Endodermal cell (in vitro differentiated cells): ENCODE measurements at regions not wholly inside any gene's neighbourhood (a gene's known extent, or its start where the extent isn't known, plus 50 kb on each side); places are given as distances from the start of the nearest gene placed in this dataset.

Experiments used
- DNase-seq: peaks from one replicate; pipeline ENCODE4 v3.0.0-alpha.2; 2017
- H3K27ac ChIP-seq: 2 replicates; pipeline ENCODE4 v1.5.1; 2013; ENCODE audit warnings: mild to moderate bottlenecking, low read depth, low read length, moderate library complexity
- H3K27me3 ChIP-seq: 2 replicates; pipeline ENCODE4 v1.6.1; 2013; ENCODE audit warnings: mild to moderate bottlenecking, low read length, moderate library complexity; ENCODE audit not compliant: insufficient read depth, control insufficient read depth, poor library complexity, severe bottlenecking
- H3K36me3 ChIP-seq: 2 replicates; pipeline ENCODE4 v1.7.0; 2013; ENCODE audit warnings: mild to moderate bottlenecking, low read length, moderate library complexity; ENCODE audit not compliant: control insufficient read depth, insufficient read depth
- H3K4me1 ChIP-seq: one replicate; pipeline ENCODE4 v1.7.0; 2013; ENCODE audit warnings: low read length; ENCODE audit not compliant: control insufficient read depth, insufficient read depth
- H3K4me3 ChIP-seq: 2 replicates; pipeline ENCODE4 v1.5.1; 2013; ENCODE audit warnings: mild to moderate bottlenecking, low read length, moderate library complexity
- H3K9ac ChIP-seq: 2 replicates; pipeline ENCODE4 v1.6.1; 2013; ENCODE audit warnings: mild to moderate bottlenecking, low read length, moderate library complexity; ENCODE audit not compliant: poor library complexity, severe bottlenecking; ENCODE audit errors: extremely low read depth
- H3K9me3 ChIP-seq: 2 replicates; pipeline ENCODE4 v1.6.1; 2013; ENCODE audit warnings: mild to moderate bottlenecking, low read length, moderate library complexity; ENCODE audit not compliant: control insufficient read depth
- H3K27ac Mint-ChIP-seq: 2 replicates; pipeline ENCODE4 v1.8.0; 2020; ENCODE audit warnings: mixed read lengths
- H3K27me3 Mint-ChIP-seq: 2 replicates; pipeline ENCODE4 v1.8.0; 2021; ENCODE audit warnings: mild to moderate bottlenecking, mixed read lengths; ENCODE audit not compliant: insufficient read depth
- H3K36me3 Mint-ChIP-seq: 2 replicates; pipeline ENCODE4 v1.8.0; 2020; ENCODE audit warnings: low read depth, mixed read lengths
- H3K4me1 Mint-ChIP-seq: 2 replicates; pipeline ENCODE4 v1.8.0; 2020; ENCODE audit warnings: mixed read lengths
- H3K4me3 Mint-ChIP-seq: 2 replicates; pipeline ENCODE4 v1.8.0; 2020; ENCODE audit warnings: mild to moderate bottlenecking, moderate library complexity, mixed read lengths
- H3K9me3 Mint-ChIP-seq: 2 replicates; pipeline ENCODE4 v1.8.0; 2020; ENCODE audit warnings: mild to moderate bottlenecking, mixed read lengths
- CTCF ChIP-seq: fragments of 200-600 bp; sonication (generic); conservative IDR thresholded peaks from 2 replicates; pipeline ENCODE4 v1.5.0; 2021; ENCODE audit warnings: antibody characterized with exemption, mild to moderate bottlenecking
- WGBS, 2 experiments: methylation state at CpG; one replicate each; pipeline versions ENCODE4 v1.1.5 to v1.1.7; 2013; ENCODE audit warnings: missing lambda C conversion rate in 2 of 2, mixed read lengths in 1 of 2; ENCODE audit not compliant: insufficient coverage in 1 of 2, insufficient read length in 1 of 2; 5-methylcytosine and 5-hydroxymethylcytosine counted together

GRCh38 chr6:126907312-126907711, 211.2 kb upstream of the RSPO3 start:
- H3K27me3 ChIP-seq, result no peaks in the 10 kb centered on the region
- Mint-ChIP-seq H3K27me3 (no peaks in the 10 kb centered on the region), H3K36me3 (no peaks in the 10 kb centered on the region), H3K9me3 (peaks cover 5% of the 10 kb centered on the region), H3K4me3 (no peak overlapping the region), H3K4me1 (peaks cover 6% of the 10 kb centered on the region), H3K27ac (no peak overlapping the region)
- no peaks in the 10 kb centered on the region for H3K36me3 ChIP-seq
- H3K4me3 ChIP-seq, result no peak overlapping the region
- H3K9me3 ChIP-seq, result peaks cover 11% of the 10 kb centered on the region
- peaks cover 5% of the 10 kb centered on the region for H3K4me1 ChIP-seq
- H3K27ac ChIP-seq, result no peak overlapping the region
- no peak overlapping the region for H3K9ac ChIP-seq
- no peak for DNase-seq
- no peak for TF ChIP-seq CTCF
- 89% methylated on average over 1 of the region's 1 CpG; no CpG with 5 or more reads in 1 of the 2 experiments for WGBS, 2 experiments

- H3K27ac Mint-ChIP-seq, result no peak overlapping the region
- H3K27me3 Mint-ChIP-seq, result no peaks in the 10 kb centered on the region
- H3K36me3 ChIP-seq, result no peaks in the 10 kb centered on the region
- 87 to 100% methylated on average over 4 to 5 of the region's 5 CpGs for WGBS, 2 experiments
- peaks cover 5% of the 10 kb centered on the region for H3K9me3 Mint-ChIP-seq
- no peak overlapping the region for H3K4me3 Mint-ChIP-seq
- H3K27me3 ChIP-seq, result no peaks in the 10 kb centered on the region
- H3K4me1 ChIP-seq, result peaks cover 5% of the 10 kb centered on the region
- peaks cover 11% of the 10 kb centered on the region for H3K9me3 ChIP-seq
- no peak overlapping the region for H3K4me3 ChIP-seq
- no peak for TF ChIP-seq CTCF
- no peak overlapping the region for H3K9ac ChIP-seq
- H3K36me3 Mint-ChIP-seq, result no peaks in the 10 kb centered on the region
- peaks cover 6% of the 10 kb centered on the region for H3K4me1 Mint-ChIP-seq
- no peak for DNase-seq
- H3K27ac ChIP-seq, result no peak overlapping the region
These were observed 210.5 kb upstream of the RSPO3 start for GRCh38 chr6:126907996-126908395.

- no peak overlapping the region for H3K4me3 ChIP-seq
- Mint-ChIP-seq H3K36me3 (no peaks in the 10 kb centered on the region), H3K9me3 (peaks cover 5% of the 10 kb centered on the region), H3K4me3 (no peak overlapping the region), H3K27ac (no peak overlapping the region), H3K4me1 (peaks cover 6% of the 10 kb centered on the region), H3K27me3 (no peaks in the 10 kb centered on the region)
- no peak for DNase-seq
- peaks cover 11% of the 10 kb centered on the region for H3K9me3 ChIP-seq
- TF ChIP-seq CTCF, result no peak
- H3K4me1 ChIP-seq, result peaks cover 5% of the 10 kb centered on the region
- H3K27me3 ChIP-seq, result no peaks in the 10 kb centered on the region
- H3K9ac ChIP-seq, result no peak overlapping the region
- no peak overlapping the region for H3K27ac ChIP-seq
- no peaks in the 10 kb centered on the region for H3K36me3 ChIP-seq
- 79 to 90% methylated on average over 3 of the region's 3 CpGs for WGBS, 2 experiments
These were observed 209.0 kb upstream of the RSPO3 start for GRCh38 chr6:126909493-126909892.
